ENCODE measurements at regions not wholly inside any gene's neighbourhood (a gene's known extent, or its start where the extent isn't known, plus 50 kb on each side); places are given as distances from the start of the nearest gene placed in this dataset.

GRCh38 chr12:103166949-103167348 is 209.5 kb downstream of the ASCL1 start:
- no peaks in the 10 kb centered on the region for H3K4me1 ChIP-seq (ENCODE audit: insufficient read depth, low read length)
- no peak overlapping the region for H3K4me3 ChIP-seq (ENCODE audit: low read length)
- DNase-seq (no peak), ATAC-seq (ENCODE audit: poor library complexity) (no peak)
- H3K27ac Mint-ChIP-seq, result no peak overlapping the region
- TF ChIP-seq CTCF (IDR thresholded peaks at IDR 0.05), result no peak
- H3K4me1 Mint-ChIP-seq (ENCODE audit: low read depth), result no peaks in the 10 kb centered on the region
- ChIA-PET POLR2A (no interaction called here), CTCF (no interaction called here)
- H3K36me3 Mint-ChIP-seq (ENCODE audit: low read depth), result no peaks in the 10 kb centered on the region
- H3K36me3 ChIP-seq (ENCODE audit: insufficient read depth, low read length), result no peaks in the 10 kb centered on the region
- no peak overlapping the region for H3K27ac ChIP-seq (ENCODE audit: low read depth in 1 of 2, low read length in 2 of 2)
- no peaks in the 10 kb centered on the region for H3K9me3 ChIP-seq (ENCODE audit: control insufficient read depth in 1 of 2, insufficient read depth in 1 of 2, low read length in 2 of 2)
- H3K9me3 Mint-ChIP-seq, result no peaks in the 10 kb centered on the region
- H3K27me3 ChIP-seq (ENCODE audit: control insufficient read depth in 1 of 2, insufficient read depth in 2 of 2, low read length in 2 of 2), result no peaks in the 10 kb centered on the region
- H3K27me3 Mint-ChIP-seq, result no peaks in the 10 kb centered on the region
- intact Hi-C loops (cut with DNase I, micrococcal nuclease), result no loop called here
- H3K4me3 Mint-ChIP-seq, result no peak overlapping the region

GRCh38 chr12:103172447-103173112 is 215.1 kb downstream of the ASCL1 start:
- intact Hi-C loops (cut with DNase I, micrococcal nuclease), result no loop called here
- DNase-seq (no peak), ATAC-seq (ENCODE audit: poor library complexity) (no peak)
- Mint-ChIP-seq H3K36me3 (ENCODE audit: low read depth) (no peaks in the 10 kb centered on the region), H3K4me1 (ENCODE audit: low read depth) (no peaks in the 10 kb centered on the region), H3K9me3 (no peaks in the 10 kb centered on the region), H3K27ac (no peak overlapping the region), H3K27me3 (no peaks in the 10 kb centered on the region), H3K4me3 (no peak overlapping the region)
- no peak overlapping the region for H3K4me3 ChIP-seq (ENCODE audit: low read length)
- H3K36me3 ChIP-seq (ENCODE audit: insufficient read depth, low read length), result no peaks in the 10 kb centered on the region
- H3K9me3 ChIP-seq (ENCODE audit: control insufficient read depth in 1 of 2, insufficient read depth in 1 of 2, low read length in 2 of 2), result no peaks in the 10 kb centered on the region
- ChIA-PET POLR2A (no interaction called here), CTCF (no interaction called here)
- H3K4me1 ChIP-seq (ENCODE audit: insufficient read depth, low read length), result no peaks in the 10 kb centered on the region
- no peak overlapping the region for H3K27ac ChIP-seq (ENCODE audit: low read depth in 1 of 2, low read length in 2 of 2)
- TF ChIP-seq CTCF (IDR thresholded peaks at IDR 0.05), result no peak
- H3K27me3 ChIP-seq (ENCODE audit: control insufficient read depth in 1 of 2, insufficient read depth in 2 of 2, low read length in 2 of 2), result no peaks in the 10 kb centered on the region

- ATAC-seq (ENCODE audit: poor library complexity), result no peak
- CTCF ChIA-PET, result no interaction called here
Observed at GRCh38 chr12:103175625-103176024, 218.2 kb downstream of the ASCL1 start.

More at GRCh38 chr12:103175625-103176024, 218.2 kb downstream of the ASCL1 start:
- no peak for TF ChIP-seq CTCF (IDR thresholded peaks at IDR 0.05)
- Histone ChIP-seq H3K36me3 (ENCODE audit: insufficient read depth, low read length) (no peaks in the 10 kb centered on the region), H3K4me3 (ENCODE audit: low read length) (no peak overlapping the region), H3K27me3 (ENCODE audit: control insufficient read depth in 1 of 2, insufficient read depth in 2 of 2, low read length in 2 of 2) (no peaks in the 10 kb centered on the region), H3K9me3 (ENCODE audit: control insufficient read depth in 1 of 2, insufficient read depth in 1 of 2, low read length in 2 of 2) (no peaks in the 10 kb centered on the region), H3K27ac (ENCODE audit: low read depth in 1 of 2, low read length in 2 of 2) (no peak overlapping the region), H3K4me1 (ENCODE audit: insufficient read depth, low read length) (no peaks in the 10 kb centered on the region)
- no peak for DNase-seq
- POLR2A ChIA-PET, result no interaction called here
- Mint-ChIP-seq H3K27me3 (no peaks in the 10 kb centered on the region), H3K9me3 (no peaks in the 10 kb centered on the region), H3K4me3 (no peak overlapping the region), H3K36me3 (ENCODE audit: low read depth) (no peaks in the 10 kb centered on the region), H3K4me1 (ENCODE audit: low read depth) (no peaks in the 10 kb centered on the region), H3K27ac (no peak overlapping the region)
- intact Hi-C loops (cut with DNase I, micrococcal nuclease), result no loop called here
